GM12891 (cell line): ENCODE measurements at regions not wholly inside any gene's neighbourhood (a gene's known extent, or its start where the extent isn't known, plus 50 kb on each side); places are given as distances from the start of the nearest gene placed in this dataset.
"Not testable (repeated sequence)": the region's sequence is repeated elsewhere in the genome, so short reads cannot be mapped to it uniquely, and the experiment has no call there.

ENCODE experiments used
- DNase-seq: peaks from one replicate; pipeline ENCODE4 v3.0.0; 2011; ENCODE audit warnings: low spot score; ENCODE audit not compliant: insufficient read length
- FAIRE-seq: peaks from 2 replicates; lab custom pipeline; 2011; peaks lifted over from hg19 to GRCh38; lab: Jason Lieb, UNC
- PAX5 ChIP-seq: IDR thresholded peaks from 2 replicates; pipeline ENCODE4 v1.6.1; 2011; ENCODE audit warnings: low read length, moderate library complexity, mild to moderate bottlenecking; ENCODE audit not compliant: insufficient read depth, severe bottlenecking
- POLR2A ChIP-seq: IDR thresholded peaks from 2 replicates; pipeline ENCODE4 v1.6.1; 2011; ENCODE audit warnings: low read depth, low read length, control low read depth
- POLR2AphosphoS5 ChIP-seq: IDR thresholded peaks from 2 replicates; pipeline ENCODE4 v1.6.1; 2011; ENCODE audit warnings: low read depth, low read length, control low read depth
- POU2F2 ChIP-seq: IDR thresholded peaks from 2 replicates; pipeline ENCODE4 v1.6.1; 2011; ENCODE audit warnings: low read depth, mild to moderate bottlenecking, control low read depth, low read length, moderate library complexity
- SPI1 ChIP-seq: IDR thresholded peaks from 2 replicates; pipeline ENCODE4 v1.6.1; 2011; ENCODE audit warnings: low read depth, low read length, control low read depth
- TAF1 ChIP-seq: IDR thresholded peaks from 2 replicates; pipeline ENCODE4 v1.6.1; 2011; ENCODE audit warnings: low read depth, low read length, control low read depth

- TF ChIP-seq PAX5, result no peak
- no peak for TF ChIP-seq SPI1
- TF ChIP-seq TAF1, result no peak
- no peak for TF ChIP-seq POLR2AphosphoS5
- no peak for TF ChIP-seq POLR2A
- no peak for TF ChIP-seq POU2F2
- FAIRE-seq, result no peak
- no peak for DNase-seq
These were observed 201.4 kb upstream of the ARHGEF26 start for GRCh38 chr3:153919773-153920172.

GRCh38 chr3:153921826-153922225 is 199.4 kb upstream of the ARHGEF26 start:
- no peak for TF ChIP-seq SPI1
- no peak for TF ChIP-seq POU2F2
- TF ChIP-seq PAX5, result no peak
- TF ChIP-seq POLR2A, result no peak
- TF ChIP-seq TAF1, result no peak
- no peak for TF ChIP-seq POLR2AphosphoS5
- DNase-seq (no peak), FAIRE-seq (no peak)

GRCh38 chr3:153925841-153926514 is 195.2 kb upstream of the ARHGEF26 start:
- no peak for FAIRE-seq
- no peak for TF ChIP-seq SPI1
- no peak for TF ChIP-seq TAF1
- no peak for TF ChIP-seq POU2F2
- no peak for TF ChIP-seq PAX5
- no peak for DNase-seq

- TF ChIP-seq POLR2A, result no peak
- no peak for TF ChIP-seq SPI1
- no peak for TF ChIP-seq POU2F2
- no peak for TF ChIP-seq PAX5
- no peak for TF ChIP-seq TAF1
- no peak for TF ChIP-seq POLR2AphosphoS5
- no peak for FAIRE-seq
- DNase-seq, result no peak
These were observed 194.1 kb upstream of the ARHGEF26 start for GRCh38 chr3:153927107-153927506.

GRCh38 chr3:153928851-153929250 is 192.3 kb upstream of the ARHGEF26 start:
- TF ChIP-seq TAF1 (no peak), POLR2AphosphoS5 (no peak)
- DNase-seq (no peak), FAIRE-seq (no peak)

- not testable (repeated sequence) for FAIRE-seq, DNase-seq
These were observed 187.7 kb upstream of the ARHGEF26 start for GRCh38 chr3:153933481-153933880.

- DNase-seq (no peak), FAIRE-seq (no peak)
- TF ChIP-seq TAF1, result no peak
- no peak for TF ChIP-seq PAX5
- no peak for TF ChIP-seq POU2F2
- no peak for TF ChIP-seq SPI1
- TF ChIP-seq POLR2A, result no peak
- TF ChIP-seq POLR2AphosphoS5, result no peak
These were observed 177.1 kb upstream of the ARHGEF26 start for GRCh38 chr3:153944084-153944483.

- no peak for TF ChIP-seq TAF1
- no peak for TF ChIP-seq POU2F2
- no peak for TF ChIP-seq PAX5
- TF ChIP-seq SPI1, result no peak
- no peak for TF ChIP-seq POLR2AphosphoS5
- TF ChIP-seq POLR2A, result no peak
- FAIRE-seq (no peak), DNase-seq (no peak)
These were observed 169.9 kb upstream of the ARHGEF26 start for GRCh38 chr3:153951276-153951675.

GRCh38 chr3:153952091-153952490 is 169.1 kb upstream of the ARHGEF26 start:
- no peak for FAIRE-seq
- TF ChIP-seq PAX5 (no peak), SPI1 (no peak), POU2F2 (no peak), TAF1 (no peak), POLR2AphosphoS5 (no peak), POLR2A (no peak)

GRCh38 chr3:153956613-153957012 is 164.6 kb upstream of the ARHGEF26 start:
- FAIRE-seq, result no peak
- TF ChIP-seq SPI1 (no peak), POLR2AphosphoS5 (no peak), POLR2A (no peak), POU2F2 (no peak), PAX5 (no peak), TAF1 (no peak)
- no peak for DNase-seq

More at GRCh38 chr3:153952091-153952490, 169.1 kb upstream of the ARHGEF26 start:
- no peak for DNase-seq
